OCI-LY7 (cell line): ENCODE measurements at regions not wholly inside any gene's neighbourhood (a gene's known extent, or its start where the extent isn't known, plus 50 kb on each side); places are given as distances from the start of the nearest gene placed in this dataset.

ENCODE experiments used
- CTCF ChIP-seq: fragments of 200-600 bp; sonication (generic); conservative IDR thresholded peaks from 2 replicates; pipeline ENCODE4 v1.5.1; 2014; ENCODE audit warnings: mild to moderate bottlenecking, antibody characterized with exemption, low read length, moderate library complexity, mixed read lengths
- EZH2phosphoT487 ChIP-seq: fragments of 200-600 bp; sonication (generic); IDR thresholded peaks from 2 replicates; pipeline ENCODE4 v1.6.1; 2018; ENCODE audit warnings: low read depth, borderline replicate concordance, mild to moderate bottlenecking, mixed run types, antibody characterized with exemption, low read length, moderate library complexity, mixed read lengths

- TF ChIP-seq CTCF = no peak
- no peak for TF ChIP-seq EZH2phosphoT487
Observed at GRCh38 chr1:173392895-173393658, 84.1 kb upstream of the PRDX6 start.
